CD4-positive, alpha-beta memory T cell (primary cell): ENCODE measurements at regions not wholly inside any gene's neighbourhood (a gene's known extent, or its start where the extent isn't known, plus 50 kb on each side); places are given as distances from the start of the nearest gene placed in this dataset.

Experiments used
- CTCF ChIA-PET: fragments of 350-600 bp; sonication (Branson Sonifier 250); formaldehyde crosslinking; loops from one replicate; lab custom pipeline; 2021; ENCODE audit warnings: inconsistent platforms; ENCODE audit not compliant: partially characterized antibody; lab: Charles Lee
- POLR2A ChIA-PET: fragments of 350-600 bp; sonication (Branson Sonifier 250); formaldehyde crosslinking; loops from one replicate; lab custom pipeline; 2021; ENCODE audit not compliant: partially characterized antibody; lab: Charles Lee
- DNase-seq, 5 donors: peaks; one replicate each; pipeline versions ENCODE4 v3.0.0 to v3.0.0-alpha.2; 2020 to 2022; ENCODE audit warnings: mixed read lengths in 1 of 5
- H3K27ac ChIP-seq: one replicate; pipeline ENCODE4 v1.7.0; 2013; ENCODE audit warnings: low read depth, low read length
- H3K27me3 ChIP-seq: 2 replicates; pipeline ENCODE4 v1.7.0; 2013; ENCODE audit warnings: mild to moderate bottlenecking, low read length, moderate library complexity; ENCODE audit not compliant: insufficient read depth
- H3K36me3 ChIP-seq: 2 replicates; pipeline ENCODE4 v1.7.0; 2013; ENCODE audit warnings: mild to moderate bottlenecking, low read length, moderate library complexity; ENCODE audit not compliant: insufficient read depth
- H3K4me1 ChIP-seq: 2 replicates; pipeline ENCODE4 v1.7.0; 2013; ENCODE audit warnings: mild to moderate bottlenecking, low read length, moderate library complexity; ENCODE audit not compliant: insufficient read depth
- H3K4me3 ChIP-seq, 2 donors: one replicate each; pipeline ENCODE4 v1.7.0; 2013; ENCODE audit warnings: low read length in 2 of 2, mild to moderate bottlenecking in 1 of 2
- H3K9me3 ChIP-seq, 2 donors: one replicate each; pipeline ENCODE4 v1.7.0; 2013; ENCODE audit warnings: low read length in 2 of 2, control low read depth in 1 of 2; ENCODE audit not compliant: control insufficient read depth in 1 of 2
- H3K27ac Mint-ChIP-seq, 7 donors: one replicate each; pipeline ENCODE4 v1.8.0; 2020 to 2021; ENCODE audit warnings: mixed read lengths in 7 of 7, mild to moderate bottlenecking in 6 of 7, inconsistent platforms in 3 of 7, moderate library complexity in 3 of 7
- H3K27me3 Mint-ChIP-seq, 2 donors: one replicate each; pipeline ENCODE4 v1.8.0; 2020 to 2021; ENCODE audit warnings: mixed read lengths in 2 of 2
- H3K36me3 Mint-ChIP-seq, 2 donors: one replicate each; pipeline ENCODE4 v1.8.0; 2020 to 2021; ENCODE audit warnings: mixed read lengths in 2 of 2, inconsistent platforms in 1 of 2, mild to moderate bottlenecking in 1 of 2
- H3K4me1 Mint-ChIP-seq, 4 donors: one replicate each; pipeline ENCODE4 v1.8.0; 2020 to 2021; ENCODE audit warnings: mixed read lengths in 4 of 4, mild to moderate bottlenecking in 1 of 4
- H3K4me3 Mint-ChIP-seq, 8 donors: one replicate each; pipeline ENCODE4 v1.8.0; 2020 to 2021; ENCODE audit warnings: mixed read lengths in 8 of 8, mild to moderate bottlenecking in 7 of 8, moderate library complexity in 6 of 8, inconsistent platforms in 3 of 8
- H3K9me3 Mint-ChIP-seq, 8 donors: one replicate each; pipeline ENCODE4 v1.8.0; 2020 to 2021; ENCODE audit warnings: mixed read lengths in 8 of 8, mild to moderate bottlenecking in 5 of 8, inconsistent platforms in 3 of 8, moderate library complexity in 1 of 8
- intact Hi-C: fragments of 100-400 bp; cut with micrococcal nuclease; formaldehyde crosslinking; loops from one replicate; pipeline ENCODE4 v1.15.1; 2023

DNA sequence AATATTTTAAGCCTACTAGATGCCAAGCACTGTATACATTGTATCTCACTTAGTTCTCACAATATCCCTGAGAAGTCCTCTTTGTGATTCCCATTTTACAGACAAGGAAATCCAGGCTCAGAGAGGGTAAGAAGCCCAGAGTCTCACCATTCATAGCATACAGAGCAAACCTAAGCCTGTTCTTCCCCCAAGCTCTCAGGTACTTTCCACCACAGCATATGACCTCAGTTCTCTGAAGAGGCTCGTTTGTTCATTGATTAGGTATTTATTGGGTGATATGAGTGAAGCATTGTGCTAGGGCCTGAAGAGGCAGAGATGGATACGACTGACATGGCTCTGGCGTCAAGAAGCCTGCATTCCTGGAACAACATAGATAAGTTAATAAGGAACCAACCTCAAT is 310.9 kb upstream of the UMPS start:
- Histone ChIP-seq H3K27ac (no peak overlapping the region), H3K4me1 (no peaks in the 10 kb centered on the region), H3K9me3 (no peaks in the 10 kb centered on the region), H3K27me3 (no peaks in the 10 kb centered on the region), H3K36me3 (no peaks in the 10 kb centered on the region), H3K4me3 (no peak overlapping the region)
- no peak overlapping the region for H3K27ac Mint-ChIP-seq
- H3K4me1 Mint-ChIP-seq: no peaks in the 10 kb centered on the region
- peaks cover 0 to 4% of the 10 kb centered on the region in 2 donors for H3K27me3 Mint-ChIP-seq
- no peak for DNase-seq
- CTCF ChIA-PET: no interaction called here
- intact Hi-C loops: no loop called here
- H3K9me3 Mint-ChIP-seq: no peaks in the 10 kb centered on the region
- H3K4me3 Mint-ChIP-seq: no peak overlapping the region
- H3K36me3 Mint-ChIP-seq: no peaks in the 10 kb centered on the region
- POLR2A ChIA-PET: no interaction called here

DNA sequence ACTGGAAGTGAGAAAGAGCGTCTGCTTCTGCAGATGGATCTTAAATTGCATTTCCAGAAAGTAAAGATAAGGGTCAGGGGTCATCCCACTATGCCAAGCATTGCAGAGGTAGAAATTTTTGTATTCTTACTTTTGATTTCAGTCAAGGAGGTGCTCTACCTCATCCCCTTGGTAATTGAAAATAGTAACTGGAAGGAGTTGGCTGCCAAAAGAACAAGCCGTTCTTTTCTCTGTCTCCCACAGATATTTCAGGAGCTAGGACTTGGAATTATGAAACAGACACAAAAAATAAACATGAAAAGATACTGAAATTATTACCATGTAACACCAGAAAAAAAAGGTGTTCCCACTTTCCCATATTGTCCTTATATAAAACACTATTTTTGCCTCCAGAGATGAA is 309.9 kb upstream of the UMPS start:
- no peak overlapping the region for H3K27ac ChIP-seq
- H3K36me3 ChIP-seq: no peaks in the 10 kb centered on the region
- H3K9me3 ChIP-seq: no peaks in the 10 kb centered on the region
- Mint-ChIP-seq H3K9me3 (no peaks in the 10 kb centered on the region), H3K27ac (no peak overlapping the region), H3K27me3 (peaks cover 3 to 7% of the 10 kb centered on the region in 2 donors), H3K4me3 (no peak overlapping the region), H3K4me1 (no peaks in the 10 kb centered on the region), H3K36me3 (no peaks in the 10 kb centered on the region)
- H3K4me1 ChIP-seq: no peaks in the 10 kb centered on the region
- POLR2A ChIA-PET: no interaction called here
- no peaks in the 10 kb centered on the region for H3K27me3 ChIP-seq
- DNase-seq: no peak
- CTCF ChIA-PET: no interaction called here
- no peak overlapping the region for H3K4me3 ChIP-seq
- intact Hi-C loops: no loop called here

DNA sequence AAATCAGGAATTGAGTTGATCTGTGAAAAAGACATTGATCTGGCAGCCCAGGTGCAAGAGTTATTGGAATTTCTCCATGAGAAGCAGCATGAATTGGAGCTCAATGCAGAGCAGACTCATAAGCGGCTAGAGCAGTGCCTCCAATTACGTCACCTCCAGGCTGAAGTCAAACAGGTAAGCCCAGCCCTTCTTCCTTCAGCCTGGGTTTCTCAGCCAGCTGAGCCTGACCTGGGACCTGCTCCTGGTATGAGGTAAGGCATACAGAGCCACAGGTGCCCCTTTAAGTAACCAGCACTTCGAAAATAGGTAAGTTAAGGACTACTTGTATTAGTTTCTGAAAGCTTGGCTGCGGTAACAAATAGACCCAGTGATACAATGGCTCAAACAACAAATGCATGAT is 307.4 kb upstream of the UMPS start:
- Histone ChIP-seq H3K4me3 (no peak overlapping the region), H3K27me3 (no peaks in the 10 kb centered on the region), H3K36me3 (no peaks in the 10 kb centered on the region), H3K27ac (no peak overlapping the region), H3K9me3 (no peaks in the 10 kb centered on the region), H3K4me1 (no peaks in the 10 kb centered on the region)
- ChIA-PET CTCF (interaction anchor here (1.2 kb wide), 1 partner anchor 11 kb away, joined by 3 read pairs; no protein-coding TSS in a partner anchor), POLR2A (no interaction called here)
- H3K27me3 Mint-ChIP-seq: peaks cover 3 to 6% of the 10 kb centered on the region in 2 donors
- no peaks in the 10 kb centered on the region for H3K9me3 Mint-ChIP-seq
- no peaks in the 10 kb centered on the region for H3K4me1 Mint-ChIP-seq
- intact Hi-C loops: no loop called here
- H3K27ac Mint-ChIP-seq: no peak overlapping the region
- no peak for DNase-seq
- no peaks in the 10 kb centered on the region for H3K36me3 Mint-ChIP-seq
- H3K4me3 Mint-ChIP-seq: no peak overlapping the region

DNA sequence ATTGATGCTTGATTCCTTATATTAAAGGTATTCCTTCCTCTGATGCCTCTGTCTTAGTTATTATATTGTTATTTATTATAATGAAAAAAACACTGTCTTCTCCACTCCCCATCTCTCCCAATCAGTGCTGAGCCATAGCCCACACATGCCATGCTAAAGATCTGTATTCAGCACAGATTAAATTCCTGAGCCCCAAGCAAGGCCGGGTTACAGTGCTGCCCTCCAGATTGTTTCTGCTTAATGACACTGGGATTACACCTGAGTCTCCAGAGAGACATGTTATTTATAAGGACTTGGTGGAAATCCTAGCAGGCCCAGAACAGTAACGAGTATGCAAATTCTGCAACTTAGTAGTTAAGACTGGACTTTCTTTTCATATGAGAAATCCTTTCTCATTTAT is 305.9 kb upstream of the UMPS start:
- no peak overlapping the region for H3K4me3 ChIP-seq
- CTCF ChIA-PET: no interaction called here
- Mint-ChIP-seq H3K4me3 (no peak overlapping the region), H3K9me3 (no peaks in the 10 kb centered on the region), H3K27ac (no peak overlapping the region), H3K36me3 (no peaks in the 10 kb centered on the region), H3K27me3 (peaks cover 5 to 7% of the 10 kb centered on the region in 2 donors), H3K4me1 (no peaks in the 10 kb centered on the region)
- no peaks in the 10 kb centered on the region for H3K9me3 ChIP-seq
- POLR2A ChIA-PET: no interaction called here
- no peak overlapping the region for H3K27ac ChIP-seq
- intact Hi-C loops: no loop called here
- no peaks in the 10 kb centered on the region for H3K4me1 ChIP-seq
- no peaks in the 10 kb centered on the region for H3K27me3 ChIP-seq
- no peaks in the 10 kb centered on the region for H3K36me3 ChIP-seq
- DNase-seq: no peak

DNA sequence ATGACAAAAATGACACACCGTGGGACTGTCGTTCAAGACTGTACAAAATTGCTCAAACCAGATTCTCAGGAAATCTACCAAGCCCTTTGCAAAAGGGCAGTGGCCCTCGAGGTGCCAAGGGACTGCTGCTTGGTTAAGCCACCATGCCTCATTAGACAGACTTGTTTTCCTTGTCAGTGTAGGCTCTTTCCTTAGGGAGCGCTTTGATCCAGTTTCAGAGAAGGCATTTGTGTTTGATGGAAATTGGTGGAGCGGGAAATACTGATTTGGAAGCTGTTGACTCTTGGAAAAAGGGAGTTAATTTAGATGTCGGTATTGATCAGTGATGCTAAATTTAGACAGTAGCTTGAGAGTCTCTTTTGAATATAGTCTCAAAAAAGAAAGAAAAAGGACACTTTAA is 304.3 kb upstream of the UMPS start:
- DNase-seq: no peak
- CTCF ChIA-PET: no interaction called here
- no peaks in the 10 kb centered on the region for H3K9me3 Mint-ChIP-seq
- Histone ChIP-seq H3K27me3 (no peaks in the 10 kb centered on the region), H3K4me1 (no peaks in the 10 kb centered on the region), H3K27ac (no peak overlapping the region), H3K9me3 (no peaks in the 10 kb centered on the region), H3K36me3 (no peaks in the 10 kb centered on the region), H3K4me3 (no peak overlapping the region)
- POLR2A ChIA-PET: no interaction called here
- no peak overlapping the region for H3K4me3 Mint-ChIP-seq
- no peak overlapping the region for H3K27ac Mint-ChIP-seq
- peaks cover 5 to 7% of the 10 kb centered on the region in 2 donors for H3K27me3 Mint-ChIP-seq
- H3K36me3 Mint-ChIP-seq: no peaks in the 10 kb centered on the region
- intact Hi-C loops: no loop called here
- H3K4me1 Mint-ChIP-seq: no peaks in the 10 kb centered on the region

DNA sequence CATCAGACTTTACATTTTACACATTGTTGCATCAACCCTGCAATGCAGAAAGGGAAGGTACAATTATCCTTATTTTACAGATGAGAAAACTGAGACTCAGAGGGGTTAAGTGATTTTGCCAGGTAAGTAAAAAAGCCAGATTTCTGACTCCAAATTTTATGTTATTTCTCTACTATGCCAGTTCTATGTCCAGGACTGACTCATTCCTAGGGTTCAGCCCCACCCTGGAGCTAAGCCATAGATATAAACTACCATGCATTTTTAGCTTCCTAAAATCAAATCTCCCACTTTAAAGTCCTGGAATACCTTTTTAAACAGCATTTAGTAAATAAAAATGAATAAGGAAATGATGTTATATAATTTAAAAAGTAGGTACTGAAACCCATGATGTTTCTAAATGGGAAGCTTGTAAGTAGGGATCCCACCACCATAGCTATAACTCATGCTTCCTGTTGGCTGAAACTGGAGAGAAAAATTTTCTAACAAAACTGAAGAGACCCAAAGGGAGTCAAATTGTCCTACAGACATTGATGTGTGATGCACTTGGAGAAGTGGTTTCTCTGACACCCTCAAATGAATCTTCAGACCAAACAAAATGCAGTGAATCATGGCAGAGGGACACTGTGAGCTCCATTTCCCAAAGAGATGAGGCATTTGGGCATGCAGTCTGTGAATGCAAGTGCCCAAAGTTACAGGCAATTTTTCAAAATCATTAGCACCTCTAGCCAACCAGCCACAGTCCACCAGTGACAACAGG is 301.7 kb upstream of the UMPS start:
- POLR2A ChIA-PET: no interaction called here
- intact Hi-C loops: no loop called here
- Mint-ChIP-seq H3K36me3 (no peaks in the 10 kb centered on the region), H3K4me3 (no peak overlapping the region), H3K9me3 (no peaks in the 10 kb centered on the region), H3K27ac (no peak overlapping the region), H3K4me1 (no peaks in the 10 kb centered on the region), H3K27me3 (peaks cover 5 to 8% of the 10 kb centered on the region in 2 donors)
- Histone ChIP-seq H3K4me3 (no peak overlapping the region), H3K27me3 (no peaks in the 10 kb centered on the region), H3K27ac (no peak overlapping the region), H3K4me1 (no peaks in the 10 kb centered on the region), H3K36me3 (no peaks in the 10 kb centered on the region), H3K9me3 (no peaks in the 10 kb centered on the region)
- no peak for DNase-seq
- CTCF ChIA-PET: no interaction called here

DNA sequence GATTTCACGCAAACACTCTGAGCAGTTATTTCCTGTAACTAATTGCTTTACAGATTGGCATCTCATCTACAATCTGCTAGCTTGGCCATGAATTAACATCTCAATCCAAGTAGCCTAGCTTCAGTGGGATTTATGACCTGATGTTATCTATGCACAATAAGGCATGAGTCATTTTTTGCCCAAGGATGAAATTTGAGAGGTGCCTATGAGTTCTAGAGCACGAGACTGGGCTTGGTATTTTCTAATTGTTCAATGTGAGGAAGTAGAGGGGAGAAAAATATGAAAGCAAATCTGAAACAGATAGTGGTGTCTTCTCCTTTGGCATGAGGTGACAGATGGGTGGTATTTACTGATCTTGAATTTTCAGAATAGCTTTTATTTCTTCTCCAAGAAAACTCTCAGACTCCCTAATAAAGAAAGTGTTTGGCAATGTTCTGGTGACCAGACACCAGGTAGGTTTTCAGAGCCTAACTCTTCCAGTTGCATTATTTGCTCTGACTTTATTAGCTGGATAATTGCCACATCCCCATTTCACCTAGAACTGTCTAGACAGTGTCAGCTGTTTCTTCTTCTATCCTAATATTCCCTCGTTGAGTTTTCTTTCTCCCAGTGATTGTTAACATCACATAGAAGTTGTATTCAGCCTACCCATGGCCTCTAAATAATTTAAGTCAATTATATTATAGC is 301.0 kb upstream of the UMPS start:
- Mint-ChIP-seq H3K4me3 (no peak overlapping the region), H3K4me1 (no peaks in the 10 kb centered on the region), H3K27ac (no peak overlapping the region), H3K27me3 (peaks cover 5 to 8% of the 10 kb centered on the region in 2 donors), H3K36me3 (no peaks in the 10 kb centered on the region), H3K9me3 (no peaks in the 10 kb centered on the region)
- Histone ChIP-seq H3K36me3 (no peaks in the 10 kb centered on the region), H3K27ac (no peak overlapping the region), H3K27me3 (no peaks in the 10 kb centered on the region), H3K4me3 (no peak overlapping the region), H3K4me1 (no peaks in the 10 kb centered on the region), H3K9me3 (no peaks in the 10 kb centered on the region)
- intact Hi-C loops: no loop called here
- DNase-seq: no peak
- ChIA-PET POLR2A (no interaction called here), CTCF (no interaction called here)
